HCT116 (cell line): ENCODE measurements at regions not wholly inside any gene's neighbourhood (a gene's known extent, or its start where the extent isn't known, plus 50 kb on each side); places are given as distances from the start of the nearest gene placed in this dataset.

ENCODE experiments used
- ATAC-seq: fragments of 200-7000 bp; cut with Tn5 transposase; 2 replicates; pipeline ENCODE4 v1.9.1; 2020; ENCODE audit warnings: mild to moderate bottlenecking, moderate library complexity
- BruUV-seq: library from RNA; stranded (reverse); fragments of 400-500 nt; replicated peaks from 2 replicates; lab custom pipeline; 2021; lab: Mats Ljungman, UMichigan
- CTCF ChIA-PET: fragments of 300-600 bp; sonication (Branson Sonifier 250); formaldehyde crosslinking; loops from one replicate; lab custom pipeline; 2021; ENCODE audit warnings: antibody characterized with exemption; lab: Charles Lee
- POLR2A ChIA-PET: fragments of 300-600, 350-600 bp; sonication (Branson Sonifier 250); formaldehyde crosslinking; loops from one replicate; lab custom pipeline; 2021; ENCODE audit warnings: antibody characterized with exemption; lab: Charles Lee
- RAD21 ChIA-PET, 2 experiments: fragments of 300-600 bp; sonication (Branson Sonifier 250); formaldehyde crosslinking; loops; one replicate each; lab custom pipeline; 2023; ENCODE audit warnings: low total read pairs in 2 of 2; ENCODE audit not compliant: uncharacterized antibody in 2 of 2, unreplicated experiment in 2 of 2, low non-redundant PET in 1 of 2; lab: Charles Lee
- DNase-seq: peaks from one replicate; pipeline ENCODE4 v3.0.0-alpha.2; 2010; ENCODE audit warnings: low read depth, low spot score
- H2AFZ ChIP-seq: fragments of 200-600 bp; shearing (Covaris generic), sonication (generic); 2 replicates; pipeline ENCODE4 v1.6.1; 2017; ENCODE audit warnings: low read depth, mixed run types, mixed read lengths, antibody characterized with exemption, low read length; ENCODE audit not compliant: poor library complexity, severe bottlenecking
- H3K27ac ChIP-seq: 2 replicates; pipeline ENCODE4 v1.5.1; 2012; ENCODE audit warnings: low read depth, low read length
- H3K27me3 ChIP-seq: fragments of 200-600 bp; sonication (generic); 2 replicates; pipeline ENCODE4 v1.6.1; 2016; ENCODE audit warnings: mixed run types, low read length, mixed read lengths; ENCODE audit not compliant: insufficient read depth
- H3K36me3 ChIP-seq, 2 experiments: fragments of 200-500 bp in 1 of 2; fragments of 200-600 bp in 1 of 2; sonication (Bioruptor generic) in 1 of 2; sonication (generic) in 1 of 2; 2 replicates each; pipeline versions ENCODE4 v1.5.1 to v1.6.1; 2014 to 2016; ENCODE audit warnings: low read length in 2 of 2, inconsistent platforms in 1 of 2, mixed read lengths in 1 of 2, mixed run types in 1 of 2; ENCODE audit not compliant: insufficient read depth in 2 of 2, control insufficient read depth in 1 of 2
- H3K4me1 ChIP-seq, 2 experiments: fragments of 200-600 bp in 1 of 2; sonication (generic) in 1 of 2; 2 replicates each; pipeline versions ENCODE4 v1.5.1 to v1.6.1; 2012 to 2017; ENCODE audit warnings: low read length in 2 of 2, inconsistent platforms in 1 of 2, mild to moderate bottlenecking in 1 of 2, mixed read lengths in 1 of 2, mixed run types in 1 of 2, moderate library complexity in 1 of 2; ENCODE audit not compliant: insufficient read depth in 2 of 2, control insufficient read depth in 1 of 2
- H3K4me2 ChIP-seq: fragments of 200-600 bp; sonication (generic); 2 replicates; pipeline ENCODE4 v1.6.1; 2017; ENCODE audit warnings: mixed run types, low read length, mixed read lengths
- H3K4me3 ChIP-seq, 2 experiments: fragments of 200-600 bp in 1 of 2; sonication (generic) in 1 of 2; replicated peaks in 1 of 2; 2 replicates each; pipeline ENCODE4 v1.5.1; 2011 to 2016; ENCODE audit warnings: low read length in 2 of 2, control low read depth in 1 of 2, low read depth in 1 of 2, mild to moderate bottlenecking in 1 of 2, mixed read lengths in 1 of 2, mixed run types in 1 of 2
- H3K79me2 ChIP-seq: fragments of 200-600 bp; sonication (generic); 2 replicates; pipeline ENCODE4 v1.6.1; 2017; ENCODE audit warnings: mild to moderate bottlenecking, mixed run types, low read length, moderate library complexity, mixed read lengths; ENCODE audit not compliant: insufficient read depth
- H3K9ac ChIP-seq: fragments of 200-600 bp; sonication (generic); 2 replicates; pipeline ENCODE4 v1.6.1; 2016; ENCODE audit warnings: low read length, mixed read lengths
- H3K9me2 ChIP-seq: fragments of 200-600 bp; sonication (generic), shearing (Covaris generic); 2 replicates; pipeline ENCODE4 v1.6.1; 2017; ENCODE audit warnings: mixed run types, mild to moderate bottlenecking, moderate library complexity; ENCODE audit not compliant: insufficient read depth
- H3K9me3 ChIP-seq, 2 experiments: fragments of 200-500 bp in 1 of 2; fragments of 200-600 bp in 1 of 2; sonication (Bioruptor generic) in 1 of 2; sonication (generic) in 1 of 2; 2 replicates each; pipeline ENCODE4 v1.6.1; 2014 to 2017; ENCODE audit warnings: low read length in 2 of 2, mixed read lengths in 2 of 2, inconsistent platforms in 1 of 2, low read depth in 1 of 2, mild to moderate bottlenecking in 1 of 2, mixed run types in 1 of 2, moderate library complexity in 1 of 2; ENCODE audit not compliant: control insufficient read depth in 1 of 2, insufficient read depth in 1 of 2
- H4K20me1 ChIP-seq: fragments of 200-600 bp; sonication (generic), shearing (Covaris generic); 2 replicates; pipeline ENCODE4 v1.6.1; 2017; ENCODE audit warnings: mixed run types, mild to moderate bottlenecking, moderate library complexity; ENCODE audit not compliant: insufficient read depth
- CEBPB ChIP-seq: IDR thresholded peaks from 2 replicates; pipeline ENCODE4 v1.6.1; 2012; ENCODE audit warnings: low read depth
- ELF1 ChIP-seq: IDR thresholded peaks from 2 replicates; pipeline ENCODE4 v1.6.1; 2012; ENCODE audit warnings: low read depth, borderline replicate concordance
- EZH2 ChIP-seq: fragments of 200-600 bp; sonication (generic); IDR thresholded peaks from 2 replicates; pipeline ENCODE4 v1.6.1; 2017; ENCODE audit warnings: antibody characterized with exemption, mixed run types
- EZH2phosphoT487 ChIP-seq: fragments of 200-600 bp; IDR thresholded peaks from 2 replicates; pipeline ENCODE4 v1.6.1; 2018; ENCODE audit warnings: antibody characterized with exemption, borderline replicate concordance
- FOSL1 ChIP-seq: IDR thresholded peaks from 2 replicates; pipeline ENCODE4 v1.6.1; 2012; ENCODE audit warnings: low read depth
- POLR2A ChIP-seq: IDR thresholded peaks from 2 replicates; pipeline ENCODE4 v1.7.0; 2011; ENCODE audit warnings: borderline replicate concordance; ENCODE audit not compliant: insufficient read depth, insufficient read length; ENCODE audit errors: extremely low read depth
- RAD21 ChIP-seq: IDR thresholded peaks from 2 replicates; pipeline ENCODE4 v1.6.1; 2012; ENCODE audit warnings: low read depth, mild to moderate bottlenecking
- SP1 ChIP-seq: IDR thresholded peaks from 2 replicates; pipeline ENCODE4 v1.6.1; 2012; ENCODE audit warnings: low read depth
- SRF ChIP-seq: IDR thresholded peaks from 2 replicates; pipeline ENCODE4 v1.6.1; 2012; ENCODE audit warnings: low read depth
- TCF7L2 ChIP-seq: IDR thresholded peaks from 2 replicates; pipeline ENCODE4 v1.7.0; 2011; ENCODE audit warnings: borderline replicate concordance, inconsistent platforms; ENCODE audit not compliant: insufficient read depth, insufficient read length; ENCODE audit errors: extremely low read depth
- ZFX ChIP-seq: fragments of 450-650 bp; IDR thresholded peaks from 2 replicates; pipeline ENCODE4 v1.6.1; 2017
- intact Hi-C: fragments of 100-400 bp; cut with micrococcal nuclease; formaldehyde crosslinking; loops from 2 replicates; pipeline ENCODE4 v1.10.0; 2022
- TF ChIP-seq, protein P1 (sequence below), 3 experiments: fragments of 200-600 bp in 1 of 3; sonication (generic) in 1 of 3; IDR thresholded peaks in 2 of 3; conservative IDR thresholded peaks in 1 of 3; 2 replicates each; pipeline ENCODE4 v1.5.1; 2012 to 2017; ENCODE audit warnings: low read depth in 2 of 3, low read length in 2 of 3, antibody characterized with exemption in 1 of 3, borderline replicate concordance in 1 of 3, control low read depth in 1 of 3, mild to moderate bottlenecking in 1 of 3, mixed read lengths in 1 of 3, mixed run types in 1 of 3, moderate library complexity in 1 of 3; ENCODE audit not compliant: insufficient read depth in 1 of 3
- TF ChIP-seq, protein P2 (sequence below): IDR thresholded peaks from 2 replicates; pipeline ENCODE4 v1.6.1; 2011; ENCODE audit warnings: mild to moderate bottlenecking, low read length, moderate library complexity; ENCODE audit not compliant: insufficient replicate concordance; ENCODE audit errors: extremely low read depth
- TF ChIP-seq, protein P3 (sequence below): IDR thresholded peaks from 2 replicates; pipeline ENCODE4 v1.6.1; 2012
- TF ChIP-seq, protein P4 (sequence below): IDR thresholded peaks from 2 replicates; pipeline ENCODE4 v1.6.1; 2012

DNA sequence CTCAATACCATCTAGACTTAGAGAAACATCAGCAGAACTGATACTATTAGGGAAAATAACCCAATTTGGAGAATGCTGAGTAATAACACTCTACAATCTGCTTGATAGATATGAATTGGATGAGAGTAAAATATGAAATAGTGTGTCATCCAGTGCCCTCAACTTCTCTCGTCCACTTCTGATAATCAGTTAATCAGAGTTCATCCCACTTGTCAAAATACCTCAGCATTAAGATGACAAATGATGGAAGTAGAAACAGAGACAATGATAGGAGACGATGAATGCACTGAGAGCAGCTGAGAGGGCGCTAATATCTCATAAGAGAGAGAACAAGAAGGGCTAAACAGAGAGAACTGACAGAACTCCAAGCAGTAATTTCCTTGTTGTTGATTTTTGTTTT is 699.6 kb downstream of the EPHA7 start:
- Histone ChIP-seq H2AFZ (no peak overlapping the region), H3K79me2 (no peaks in the 10 kb centered on the region), H3K4me1 (no peaks in the 10 kb centered on the region), H3K27ac (no peak overlapping the region)
- ATAC-seq, result no peak
- TF ChIP-seq EZH2, result no peak
- TF ChIP-seq, protein P1, sequence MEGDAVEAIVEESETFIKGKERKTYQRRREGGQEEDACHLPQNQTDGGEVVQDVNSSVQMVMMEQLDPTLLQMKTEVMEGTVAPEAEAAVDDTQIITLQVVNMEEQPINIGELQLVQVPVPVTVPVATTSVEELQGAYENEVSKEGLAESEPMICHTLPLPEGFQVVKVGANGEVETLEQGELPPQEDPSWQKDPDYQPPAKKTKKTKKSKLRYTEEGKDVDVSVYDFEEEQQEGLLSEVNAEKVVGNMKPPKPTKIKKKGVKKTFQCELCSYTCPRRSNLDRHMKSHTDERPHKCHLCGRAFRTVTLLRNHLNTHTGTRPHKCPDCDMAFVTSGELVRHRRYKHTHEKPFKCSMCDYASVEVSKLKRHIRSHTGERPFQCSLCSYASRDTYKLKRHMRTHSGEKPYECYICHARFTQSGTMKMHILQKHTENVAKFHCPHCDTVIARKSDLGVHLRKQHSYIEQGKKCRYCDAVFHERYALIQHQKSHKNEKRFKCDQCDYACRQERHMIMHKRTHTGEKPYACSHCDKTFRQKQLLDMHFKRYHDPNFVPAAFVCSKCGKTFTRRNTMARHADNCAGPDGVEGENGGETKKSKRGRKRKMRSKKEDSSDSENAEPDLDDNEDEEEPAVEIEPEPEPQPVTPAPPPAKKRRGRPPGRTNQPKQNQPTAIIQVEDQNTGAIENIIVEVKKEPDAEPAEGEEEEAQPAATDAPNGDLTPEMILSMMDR (IDR thresholded peaks at IDR 0.05 in 2 of 3, conservative IDR thresholded peaks at IDR 0.05 in 1 of 3; ENCODE audit: borderline replicate concordance in 1 of 3, insufficient read depth in 1 of 3, low read depth in 2 of 3, low read length in 2 of 3), result no peak
- no peak for TF ChIP-seq TCF7L2
- TF ChIP-seq, all 23 proteins: peak for 0
- H3K9ac ChIP-seq, result no peak overlapping the region
- H3K4me3 ChIP-seq, result no peak overlapping the region
- ChIA-PET POLR2A (no interaction called here), CTCF (no interaction called here), RAD21 (no interaction called here)
- BruUV-seq, result no TSS peak
- peaks cover 3 to 28% of the 10 kb centered on the region in 2 experiments; a peak in 2 of 4 replicates for H3K9me3 ChIP-seq
- no peaks in the 10 kb centered on the region for H3K36me3 ChIP-seq
- H3K27me3 ChIP-seq, result no peaks in the 10 kb centered on the region
- intact Hi-C loops, result no loop called here
- no peaks in the 10 kb centered on the region for H4K20me1 ChIP-seq
- no peaks in the 10 kb centered on the region for H3K9me2 ChIP-seq
- H3K4me2 ChIP-seq, result no peak overlapping the region
- DNase-seq, result no peak

DNA sequence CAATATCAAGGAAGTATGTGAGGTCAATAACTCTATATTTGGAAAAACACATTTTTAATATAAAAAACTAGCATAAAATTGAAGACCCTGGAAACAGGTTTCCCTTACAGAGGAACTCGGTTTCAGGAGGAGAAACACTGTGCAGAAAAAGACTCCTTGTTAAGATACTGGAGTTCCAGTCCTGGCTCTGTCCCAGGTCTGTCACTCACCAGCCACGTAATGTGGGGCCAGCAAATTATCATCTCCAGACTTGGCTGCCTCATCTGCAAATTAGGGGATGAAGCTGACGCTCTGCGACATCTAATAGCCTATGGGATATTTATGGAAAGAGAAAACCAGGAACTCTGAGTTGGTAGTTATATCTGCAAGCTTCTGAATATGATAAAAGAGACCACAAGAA is 702.7 kb downstream of the EPHA7 start:
- intact Hi-C loops, result no loop called here
- CTCF ChIA-PET, result no interaction called here
- H3K4me2 ChIP-seq, result no peak overlapping the region
- TF ChIP-seq RAD21, result no peak
- TF ChIP-seq POLR2A, result no peak
- TF ChIP-seq ZFX, result no peak
- no peak for TF ChIP-seq FOSL1
- TF ChIP-seq, protein P2, sequence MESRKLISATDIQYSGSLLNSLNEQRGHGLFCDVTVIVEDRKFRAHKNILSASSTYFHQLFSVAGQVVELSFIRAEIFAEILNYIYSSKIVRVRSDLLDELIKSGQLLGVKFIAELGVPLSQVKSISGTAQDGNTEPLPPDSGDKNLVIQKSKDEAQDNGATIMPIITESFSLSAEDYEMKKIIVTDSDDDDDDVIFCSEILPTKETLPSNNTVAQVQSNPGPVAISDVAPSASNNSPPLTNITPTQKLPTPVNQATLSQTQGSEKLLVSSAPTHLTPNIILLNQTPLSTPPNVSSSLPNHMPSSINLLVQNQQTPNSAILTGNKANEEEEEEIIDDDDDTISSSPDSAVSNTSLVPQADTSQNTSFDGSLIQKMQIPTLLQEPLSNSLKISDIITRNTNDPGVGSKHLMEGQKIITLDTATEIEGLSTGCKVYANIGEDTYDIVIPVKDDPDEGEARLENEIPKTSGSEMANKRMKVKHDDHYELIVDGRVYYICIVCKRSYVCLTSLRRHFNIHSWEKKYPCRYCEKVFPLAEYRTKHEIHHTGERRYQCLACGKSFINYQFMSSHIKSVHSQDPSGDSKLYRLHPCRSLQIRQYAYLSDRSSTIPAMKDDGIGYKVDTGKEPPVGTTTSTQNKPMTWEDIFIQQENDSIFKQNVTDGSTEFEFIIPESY, result no peak
- TF ChIP-seq, protein P3, sequence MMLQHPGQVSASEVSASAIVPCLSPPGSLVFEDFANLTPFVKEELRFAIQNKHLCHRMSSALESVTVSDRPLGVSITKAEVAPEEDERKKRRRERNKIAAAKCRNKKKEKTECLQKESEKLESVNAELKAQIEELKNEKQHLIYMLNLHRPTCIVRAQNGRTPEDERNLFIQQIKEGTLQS, result no peak
- no peak for TF ChIP-seq ELF1
- TF ChIP-seq, protein P4, sequence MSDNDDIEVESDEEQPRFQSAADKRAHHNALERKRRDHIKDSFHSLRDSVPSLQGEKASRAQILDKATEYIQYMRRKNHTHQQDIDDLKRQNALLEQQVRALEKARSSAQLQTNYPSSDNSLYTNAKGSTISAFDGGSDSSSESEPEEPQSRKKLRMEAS, result no peak
- no peak for TF ChIP-seq EZH2phosphoT487
- TF ChIP-seq SRF, result no peak
- TF ChIP-seq SP1, result no peak
- no peak for TF ChIP-seq CEBPB

More for the DNA sequence above, 702.7 kb downstream of the EPHA7 start:
- Histone ChIP-seq H2AFZ (no peak overlapping the region), H3K4me1 (no peaks in the 10 kb centered on the region), H3K27me3 (no peaks in the 10 kb centered on the region), H3K4me3 (no peak overlapping the region), H3K79me2 (no peaks in the 10 kb centered on the region), H3K27ac (no peak overlapping the region), H3K36me3 (no peaks in the 10 kb centered on the region), H3K9me2 (no peaks in the 10 kb centered on the region), H3K9ac (no peak overlapping the region), H4K20me1 (no peaks in the 10 kb centered on the region), H3K9me3 (peaks cover 3 to 20% of the 10 kb centered on the region in 2 experiments; a peak in 1 of 4 replicates)
- ATAC-seq (no peak), DNase-seq (no peak)
- BruUV-seq, result no TSS peak
- RAD21 ChIA-PET, result no interaction called here
- POLR2A ChIA-PET, result no interaction called here
